ENCODE measurements at regions not wholly inside any gene's neighbourhood (a gene's known extent, or its start where the extent isn't known, plus 50 kb on each side); places are given as distances from the start of the nearest gene placed in this dataset.
"Not testable (repeated sequence)": the region's sequence is repeated elsewhere in the genome, so short reads cannot be mapped to it uniquely, and the experiment has no call there.

DNA sequence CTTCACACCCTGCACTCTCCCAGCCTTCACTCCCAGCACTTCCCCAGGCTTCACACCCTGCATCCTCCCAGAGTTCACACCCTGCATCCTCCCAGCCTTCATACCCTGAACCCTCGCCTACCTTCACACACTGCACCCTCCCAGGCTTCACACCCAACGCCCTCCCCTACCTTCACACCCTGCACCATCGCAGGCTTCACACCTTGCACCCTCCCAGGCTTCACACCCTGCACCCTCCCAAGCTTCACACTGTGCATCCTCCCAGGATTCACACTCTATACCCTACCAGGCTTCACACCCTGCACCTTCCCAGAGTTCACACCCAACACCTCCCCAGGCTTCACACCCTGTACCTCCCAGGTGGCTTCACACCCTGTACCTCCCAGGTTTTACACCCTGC is 448.7 kb upstream of the MYT1L start:
- DNase-seq = no peak

DNA sequence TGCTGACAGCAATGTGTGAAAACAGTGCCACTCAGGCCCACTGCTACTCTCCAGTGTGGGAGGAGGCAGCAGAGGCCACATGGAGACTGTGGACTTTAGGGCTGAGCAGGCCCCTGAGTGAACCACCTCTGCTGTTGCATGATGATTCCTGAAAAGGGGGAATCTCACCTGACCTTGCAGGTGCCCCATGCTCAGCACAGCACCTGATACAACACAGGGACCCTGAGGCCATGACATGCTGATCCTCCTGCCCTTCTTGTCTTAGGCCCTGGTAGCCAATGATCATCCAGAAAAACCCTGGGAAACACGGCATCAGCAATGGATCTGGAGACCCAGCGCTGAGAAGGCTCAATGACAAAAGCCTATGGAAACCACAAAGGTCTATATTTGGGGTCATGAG is 446.8 kb upstream of the MYT1L start:
- DNase-seq = no peak

DNA sequence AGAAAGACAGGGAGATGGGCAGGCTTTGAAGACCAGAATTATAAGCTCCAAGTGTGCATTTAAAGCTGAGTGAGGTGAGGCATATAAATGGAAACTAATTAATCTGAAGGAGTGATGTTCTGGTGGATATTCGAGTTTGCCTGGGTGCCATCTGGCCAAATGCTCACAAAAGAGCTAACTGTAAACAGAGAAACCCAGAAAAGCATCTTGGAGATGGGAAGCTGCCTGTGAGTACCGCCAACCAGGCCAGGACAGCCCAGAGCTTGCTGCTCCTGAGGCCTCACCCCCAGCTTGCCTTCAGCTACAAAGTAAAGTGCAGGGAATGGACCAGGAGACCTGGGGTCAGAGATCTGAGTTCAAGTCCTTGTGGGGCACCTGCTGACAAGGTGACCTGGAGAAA is 446.1 kb upstream of the MYT1L start:
- no peak for DNase-seq

DNA sequence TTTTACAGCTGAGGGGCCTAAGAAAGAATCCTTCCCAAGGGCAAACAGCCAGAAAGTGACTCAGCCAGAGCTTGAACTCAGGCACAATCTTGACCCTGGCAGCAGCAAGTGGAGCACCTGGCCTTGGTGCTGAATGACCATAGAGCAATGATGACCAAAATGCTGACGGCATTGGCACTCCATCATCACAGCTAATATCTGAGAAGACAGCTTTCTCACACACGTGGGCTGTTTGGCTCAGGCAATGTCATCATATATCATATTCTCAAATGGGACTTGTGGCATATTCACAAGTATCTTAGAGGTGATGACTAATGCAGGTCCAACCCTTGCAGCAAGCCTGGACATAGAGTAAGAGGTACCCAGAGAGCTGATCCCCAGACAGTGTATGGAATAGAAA is 443.9 kb upstream of the MYT1L start:
- no peak for DNase-seq

DNA sequence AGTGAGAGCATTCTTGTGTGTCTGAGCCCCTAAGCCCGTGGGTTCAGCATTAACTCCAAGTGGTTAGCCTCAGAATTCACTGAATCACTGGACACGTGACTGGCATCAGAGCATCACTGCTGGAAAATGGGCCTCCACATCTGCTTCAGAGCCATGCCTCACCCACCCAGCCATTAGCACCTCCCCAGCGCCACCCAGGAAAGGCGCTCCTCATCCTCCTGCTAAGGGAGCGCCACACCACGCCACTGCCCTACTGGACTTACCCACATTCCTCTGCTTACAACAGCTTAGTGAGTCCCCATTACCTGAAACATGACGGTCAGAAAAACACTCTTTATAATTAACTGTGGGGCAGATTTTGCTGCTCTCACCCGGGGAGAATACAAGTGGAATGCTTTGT is 442.6 kb upstream of the MYT1L start:
- no peak for DNase-seq

DNA sequence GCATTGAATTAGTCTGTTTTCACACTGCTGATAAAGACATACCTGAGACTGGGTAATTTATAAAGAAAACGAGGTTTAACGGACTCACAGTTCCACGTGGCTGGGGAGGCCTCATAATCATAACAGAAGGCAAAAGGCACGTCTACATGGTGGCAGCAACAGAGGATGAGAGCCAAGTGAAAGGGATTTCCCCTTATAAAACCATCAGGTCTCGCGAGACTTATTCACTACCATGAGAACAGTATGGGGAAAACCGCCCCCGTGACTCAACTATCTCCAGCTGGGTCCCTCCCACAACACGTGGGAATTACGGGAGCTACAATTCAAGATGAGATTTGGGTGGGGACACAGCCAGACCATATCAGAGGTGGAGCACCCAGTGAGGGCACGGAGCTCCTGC is 442.0 kb upstream of the MYT1L start:
- not testable (repeated sequence) for DNase-seq

DNA sequence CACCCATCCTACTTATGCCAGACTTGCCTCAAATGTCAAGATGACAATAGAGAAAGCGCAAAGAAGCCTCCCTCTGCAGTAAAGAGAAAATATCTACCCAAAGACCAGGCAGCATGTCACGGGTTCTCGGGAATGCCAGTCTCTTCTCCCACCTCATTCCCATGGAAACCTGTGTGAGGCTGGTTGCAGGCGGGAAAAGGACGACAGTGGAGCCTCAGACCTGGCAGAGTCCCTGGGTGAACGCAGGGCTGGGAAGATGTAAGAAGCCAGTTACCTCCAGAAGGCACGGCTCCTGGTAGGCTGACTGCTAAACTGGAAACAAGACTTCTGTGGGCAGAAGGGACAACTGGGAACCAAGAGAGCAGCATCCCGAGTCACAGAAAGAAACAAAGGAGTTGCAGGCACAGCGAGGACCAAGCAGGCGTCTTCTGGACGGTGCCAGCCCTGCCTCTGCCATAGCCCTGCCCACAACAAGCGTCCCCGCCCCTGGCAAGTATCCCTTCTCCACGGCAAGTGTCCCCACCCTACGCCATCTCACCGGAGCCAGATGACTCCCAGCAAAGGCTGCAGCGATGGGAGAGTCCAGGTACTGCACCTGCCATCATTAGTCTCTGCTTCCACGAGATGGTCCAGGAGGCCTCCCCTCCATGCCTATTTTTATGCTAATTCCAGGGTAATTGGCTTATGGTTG is 440.8 kb upstream of the MYT1L start:
- no peak for DNase-seq

DNA sequence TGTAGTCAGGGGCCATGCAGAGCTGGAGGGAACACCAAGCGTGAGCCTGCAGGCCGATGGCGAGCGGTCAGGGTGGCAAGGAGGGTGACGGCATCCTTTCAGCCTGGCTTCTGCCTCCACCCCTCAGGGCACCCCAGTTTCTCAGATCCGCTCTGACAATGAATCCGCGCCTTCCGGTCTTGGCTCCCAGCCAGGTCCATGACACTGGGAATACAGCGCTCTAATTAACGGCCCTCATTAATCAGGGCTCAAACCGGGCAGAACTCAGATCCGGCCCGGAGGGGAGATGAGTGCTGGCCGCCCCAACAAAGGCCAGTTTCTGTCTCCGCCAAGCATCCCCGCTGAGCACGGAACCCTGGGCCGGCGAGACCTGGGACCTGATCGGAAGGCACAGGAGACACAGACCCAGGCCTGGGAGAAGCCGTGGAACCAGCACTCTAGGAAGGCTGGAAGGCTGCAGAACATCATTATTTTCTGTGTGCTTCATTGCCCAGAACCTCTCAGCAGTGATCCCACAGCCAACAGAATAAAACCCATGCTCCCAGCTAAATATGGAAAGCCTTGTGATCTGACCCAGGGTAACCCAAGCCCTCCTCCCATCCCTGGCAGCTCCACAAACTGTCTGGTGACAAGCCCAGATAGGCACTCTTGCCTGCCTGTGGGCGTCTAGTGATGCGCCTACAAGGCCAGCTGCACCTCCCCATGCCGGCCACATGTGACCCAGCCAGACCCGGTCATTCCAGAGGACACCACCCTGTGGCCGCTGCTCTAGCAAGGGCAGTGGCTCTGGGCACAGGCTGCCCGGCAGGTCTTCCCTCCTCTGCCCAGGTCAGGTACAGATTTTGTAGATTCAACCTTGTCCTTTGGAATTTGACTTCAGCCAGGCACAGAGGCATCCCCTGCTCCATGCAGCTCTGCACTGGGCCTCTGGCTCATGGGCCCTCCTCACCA is 438.7 kb upstream of the MYT1L start:
- DNase-seq = no peak

DNA sequence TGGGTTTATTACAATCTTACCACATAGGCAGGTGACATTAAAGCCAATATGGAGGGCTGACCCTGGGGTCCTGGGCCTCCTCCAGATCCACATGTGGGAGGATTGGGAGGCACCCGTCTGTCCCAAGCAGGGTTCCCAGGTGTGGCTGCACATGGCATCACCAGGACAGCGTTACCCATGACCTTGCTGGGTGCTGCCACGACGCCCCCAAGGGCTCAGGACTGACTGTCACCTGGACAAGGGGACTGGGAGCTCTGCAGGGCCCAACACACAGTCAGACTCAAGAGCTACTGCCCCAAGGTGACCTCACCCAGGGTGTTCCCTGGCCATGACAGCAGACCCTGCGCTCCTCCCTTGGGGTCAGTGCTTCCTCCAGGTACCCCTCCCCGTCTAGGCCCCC is 437.4 kb upstream of the MYT1L start:
- DNase-seq = no peak

DNA sequence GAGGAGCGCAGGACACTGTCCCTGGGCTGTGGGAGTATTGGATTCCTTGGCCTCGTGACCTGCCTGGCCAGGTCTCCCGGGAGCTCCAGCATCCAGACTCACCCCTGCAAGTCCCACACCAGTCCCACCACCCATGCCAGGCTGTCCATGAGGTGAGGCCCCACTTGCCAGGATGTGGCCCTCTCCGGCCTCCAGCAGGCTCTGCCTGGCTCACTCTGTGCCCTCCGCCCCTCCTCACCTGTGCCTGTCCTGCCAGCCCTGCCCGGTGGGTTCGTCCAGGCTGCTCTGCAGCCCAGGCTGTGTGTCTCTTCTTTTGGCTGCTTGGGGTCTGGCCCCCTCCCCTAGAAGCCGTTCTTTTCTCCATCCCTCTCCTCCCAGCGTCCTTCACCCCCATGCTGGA is 436.8 kb upstream of the MYT1L start:
- DNase-seq = no peak

DNA sequence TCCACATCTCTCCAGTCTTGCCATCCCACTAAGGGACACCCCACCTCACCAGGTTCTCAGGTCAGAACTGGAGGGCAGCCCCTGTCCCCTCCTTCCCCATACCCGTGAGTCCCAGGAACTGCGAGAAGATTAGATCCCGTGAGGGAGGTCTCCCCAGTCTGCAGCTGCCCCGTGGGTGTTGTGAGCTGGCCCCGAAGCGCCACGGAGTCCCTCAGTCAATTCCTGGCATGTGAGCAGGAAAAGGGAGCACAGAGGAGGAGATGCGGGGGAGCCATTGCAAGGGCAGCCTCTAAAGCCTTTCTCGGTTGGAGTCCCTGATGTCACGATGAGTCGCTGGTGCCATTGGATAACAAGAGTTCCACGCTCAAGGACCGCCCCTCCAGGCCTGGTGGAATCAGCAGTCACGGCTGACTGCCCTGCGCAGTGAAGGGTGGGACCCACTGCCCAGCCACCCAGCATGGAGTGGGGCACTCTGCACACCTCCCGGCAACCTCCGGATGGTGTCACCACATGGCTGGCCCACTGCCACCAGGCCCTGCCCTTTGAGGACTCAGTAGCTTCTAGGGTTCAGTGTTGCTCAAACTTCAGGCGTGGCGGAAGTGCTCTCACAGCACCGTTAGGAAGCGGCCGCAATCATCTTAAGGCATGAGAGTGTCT is 434.9 kb upstream of the MYT1L start:
- DNase-seq = no peak

DNA sequence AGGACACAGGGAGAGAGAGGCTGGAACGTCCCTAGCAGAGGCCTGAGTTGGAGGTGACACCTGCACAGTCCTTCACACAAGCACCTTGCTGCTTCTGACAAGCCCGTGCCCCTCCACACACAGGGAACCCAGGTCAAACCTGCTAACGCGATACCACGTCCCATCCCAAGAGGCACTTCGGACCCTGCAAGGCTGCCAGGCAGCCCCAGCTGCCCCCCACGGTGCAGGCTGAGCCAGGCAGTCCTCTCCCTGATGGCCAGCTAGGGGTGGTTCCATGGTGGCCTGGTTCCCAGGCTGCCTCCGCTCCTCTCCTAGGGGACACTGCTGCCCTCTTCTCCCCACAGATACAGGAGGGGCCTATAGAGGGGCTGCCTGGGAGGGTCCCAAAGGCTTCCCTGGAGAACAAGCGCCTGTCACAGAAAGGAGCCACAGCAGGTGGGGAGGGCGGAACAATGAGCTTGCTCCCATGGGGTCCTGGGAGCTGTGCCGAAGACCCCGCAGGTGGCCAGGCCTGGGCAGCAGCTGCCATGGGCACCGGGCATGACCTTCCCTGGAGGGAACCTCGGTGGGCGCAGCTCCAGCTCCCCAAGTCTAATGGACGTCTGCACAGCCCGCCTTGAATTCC is 434.2 kb upstream of the MYT1L start:
- no peak for DNase-seq

DNA sequence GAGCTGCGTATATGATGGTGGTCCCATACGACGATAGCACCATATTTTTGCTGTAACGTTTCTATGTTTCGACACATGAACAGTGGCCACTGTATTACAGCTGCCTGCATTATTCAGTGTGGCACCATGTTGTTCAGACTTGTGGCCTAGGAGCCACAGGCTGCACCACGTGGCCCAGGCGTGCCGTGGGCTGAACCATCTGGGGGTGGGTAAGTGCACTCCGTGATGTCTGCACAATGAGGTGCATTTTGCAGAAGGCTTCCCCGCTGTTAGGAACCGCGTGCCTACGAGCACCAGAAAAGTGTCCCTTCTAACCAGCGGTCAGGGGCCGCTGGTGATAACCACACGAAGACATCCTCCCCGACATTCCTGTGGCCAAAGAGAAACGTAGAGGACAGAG is 433.7 kb upstream of the MYT1L start:
- no peak for DNase-seq

DNA sequence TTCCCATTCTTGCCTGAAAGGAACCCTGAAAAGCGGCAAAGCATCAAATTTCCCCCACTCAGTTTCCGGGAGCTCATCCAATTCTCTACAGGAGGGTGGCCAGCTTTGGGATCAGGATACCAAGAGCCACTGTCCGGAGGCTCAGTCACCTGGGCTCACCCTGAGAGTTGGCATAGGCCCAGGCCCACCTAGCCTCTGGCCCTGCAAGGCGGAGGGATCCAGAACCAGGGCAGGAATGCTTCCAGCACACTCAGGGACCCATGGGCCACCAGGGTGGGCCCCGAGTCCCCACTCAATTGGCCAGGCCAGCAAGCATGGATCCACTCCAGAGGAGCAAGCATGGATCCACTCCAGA is 432.9 kb upstream of the MYT1L start:
- DNase-seq = no peak

DNA sequence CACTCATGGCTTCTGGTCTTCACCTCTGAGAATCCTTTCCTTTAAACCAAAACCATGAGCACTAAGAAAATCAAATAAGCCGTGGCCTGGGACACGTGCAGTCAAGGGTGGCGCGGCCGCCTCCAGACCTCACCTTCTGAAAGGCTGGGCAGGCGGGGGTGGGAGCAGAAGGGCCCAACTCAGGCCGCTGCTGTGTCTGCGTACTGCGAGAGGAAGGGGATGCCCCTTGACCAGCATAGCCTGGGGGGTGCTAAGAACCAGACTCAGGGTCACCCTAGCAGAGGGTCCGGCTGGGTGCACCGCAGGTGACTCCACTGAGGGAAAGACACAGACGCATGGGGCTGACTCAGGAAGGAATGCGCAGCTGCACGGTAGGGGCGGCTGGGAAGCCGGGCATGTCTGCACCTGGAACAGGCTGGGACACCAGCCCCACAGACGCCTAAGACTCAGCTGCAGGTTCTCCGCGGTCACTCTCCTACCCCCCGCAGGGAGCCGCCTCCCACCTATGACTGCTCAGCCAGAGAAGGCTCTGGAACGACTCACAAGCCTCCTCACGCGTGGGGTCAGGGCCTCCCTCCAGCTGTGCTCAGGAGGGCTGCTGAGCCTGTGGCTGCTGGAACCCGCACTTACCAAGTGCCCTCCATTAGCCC is 432.4 kb upstream of the MYT1L start:
- DNase-seq = no peak

DNA sequence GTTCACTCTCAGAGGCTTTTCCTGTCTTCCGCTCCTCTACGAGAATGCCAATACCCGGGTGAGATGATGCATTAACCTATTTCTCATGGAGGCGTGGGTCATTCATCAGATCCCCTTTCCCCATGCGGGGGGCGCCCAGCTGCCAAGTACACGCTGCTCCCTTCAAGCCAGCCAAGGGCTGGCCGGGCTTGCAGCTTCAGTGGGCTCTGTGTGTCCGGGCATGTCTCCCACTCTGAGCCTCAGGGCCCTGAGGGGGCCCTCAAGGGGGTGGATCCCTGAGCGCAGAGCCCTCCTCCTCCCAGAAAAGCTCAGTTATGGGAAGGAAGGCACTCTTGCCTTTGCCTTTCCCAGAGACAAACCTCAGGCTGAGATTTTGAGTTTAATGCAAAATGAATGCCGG is 431.8 kb upstream of the MYT1L start:
- DNase-seq = no peak

DNA sequence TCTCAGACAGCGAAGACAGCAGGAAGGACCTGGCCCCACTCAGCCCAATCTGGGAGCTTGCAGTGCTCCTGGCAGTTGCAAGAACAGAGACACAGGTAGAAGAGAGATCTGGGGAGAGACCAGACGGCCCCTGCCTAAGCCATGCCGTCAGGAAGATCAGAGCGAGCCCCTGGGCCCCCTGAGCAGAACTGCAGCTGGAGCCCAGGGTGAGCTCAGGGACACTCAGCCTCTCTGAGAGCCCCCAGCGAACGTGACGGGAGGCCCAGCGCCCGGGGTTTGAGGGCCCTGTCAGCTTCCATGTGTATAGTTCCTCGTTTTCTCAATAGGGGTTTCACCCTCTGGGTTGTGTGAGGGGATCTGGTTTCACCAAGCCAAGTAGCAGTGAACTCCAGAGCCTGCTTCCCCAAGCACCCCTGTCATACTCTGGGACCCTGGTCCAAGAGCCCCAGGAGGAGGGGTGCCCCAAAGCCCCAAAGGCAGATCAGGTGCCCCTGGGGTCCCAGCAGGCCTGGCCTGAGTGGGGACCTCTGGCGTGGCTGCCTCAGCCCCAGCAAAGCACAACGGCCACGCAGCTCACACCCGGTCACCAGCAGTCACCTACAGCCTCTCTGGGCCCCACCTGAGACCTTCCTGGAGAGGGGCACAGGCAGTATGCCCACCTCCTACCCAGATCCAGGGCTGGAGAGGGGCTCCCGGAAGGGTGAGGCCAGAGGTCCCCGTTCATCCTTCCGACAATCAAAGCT is 431.3 kb upstream of the MYT1L start:
- no peak for DNase-seq

DNA sequence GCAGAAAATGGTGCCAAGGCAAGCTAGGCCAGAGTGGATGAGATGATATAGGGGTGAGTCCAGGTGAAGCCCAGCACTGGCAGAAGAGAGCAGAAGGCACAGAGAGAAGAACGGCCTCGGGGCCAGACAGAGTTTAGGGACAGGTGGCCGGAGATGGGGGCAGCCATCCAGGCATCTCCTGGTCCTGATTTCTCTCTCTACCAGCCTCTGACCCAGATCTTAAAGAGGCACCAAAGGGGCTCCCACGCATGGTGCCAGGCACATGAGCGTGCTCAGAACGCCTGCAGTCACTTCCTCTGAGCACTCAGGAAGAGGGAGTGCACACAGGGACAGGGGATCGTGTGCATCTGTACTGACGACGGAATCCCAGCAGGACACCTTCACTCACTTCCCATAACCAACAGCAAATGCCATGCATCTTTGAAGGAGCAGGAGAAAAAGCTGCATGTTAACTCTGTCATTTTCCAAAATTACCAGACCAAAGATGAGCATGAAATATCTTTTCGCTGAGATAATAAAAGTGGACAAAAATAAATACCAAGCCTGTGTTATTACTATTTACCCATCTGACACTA is 427.8 kb upstream of the MYT1L start:
- no peak for DNase-seq

DNA sequence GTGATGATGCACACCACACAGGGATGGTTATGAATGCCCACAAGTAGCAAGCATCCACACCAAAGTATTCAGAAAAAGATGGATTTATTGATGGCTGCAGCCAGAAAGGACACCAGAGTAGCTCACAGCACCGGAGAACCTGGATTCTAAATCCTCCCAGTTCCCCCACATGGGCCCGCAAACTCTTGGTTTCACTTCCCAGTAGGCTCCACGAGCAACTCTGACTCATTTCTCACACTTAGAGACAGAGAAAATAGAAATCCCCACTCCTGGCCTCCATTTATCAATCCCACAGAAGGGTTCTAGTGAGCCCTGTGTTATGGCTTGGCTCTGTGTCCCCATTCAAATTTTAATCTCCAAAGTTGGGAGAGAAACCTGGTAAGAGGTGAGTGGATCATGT is 426.7 kb upstream of the MYT1L start:
- DNase-seq = no peak

DNA sequence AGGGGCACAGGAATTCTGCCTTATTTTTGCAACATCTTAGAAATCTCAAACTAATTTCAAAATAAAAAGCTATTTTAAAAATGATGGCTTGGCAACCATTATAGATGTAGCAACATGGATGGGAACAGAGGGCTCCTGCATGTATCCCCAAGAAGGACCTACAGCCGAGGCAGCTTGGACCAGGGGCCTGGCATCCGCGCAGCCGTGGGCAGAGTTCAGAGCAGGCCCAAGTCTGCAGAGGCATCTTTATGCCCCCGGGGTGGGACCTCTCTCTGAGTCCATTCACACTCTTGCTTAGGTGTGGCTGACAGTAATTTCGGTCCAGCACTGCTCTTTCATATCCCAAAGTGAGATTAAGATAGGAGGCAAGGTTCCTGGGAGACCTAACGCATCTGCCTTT is 425.8 kb upstream of the MYT1L start:
- DNase-seq = no peak

DNA sequence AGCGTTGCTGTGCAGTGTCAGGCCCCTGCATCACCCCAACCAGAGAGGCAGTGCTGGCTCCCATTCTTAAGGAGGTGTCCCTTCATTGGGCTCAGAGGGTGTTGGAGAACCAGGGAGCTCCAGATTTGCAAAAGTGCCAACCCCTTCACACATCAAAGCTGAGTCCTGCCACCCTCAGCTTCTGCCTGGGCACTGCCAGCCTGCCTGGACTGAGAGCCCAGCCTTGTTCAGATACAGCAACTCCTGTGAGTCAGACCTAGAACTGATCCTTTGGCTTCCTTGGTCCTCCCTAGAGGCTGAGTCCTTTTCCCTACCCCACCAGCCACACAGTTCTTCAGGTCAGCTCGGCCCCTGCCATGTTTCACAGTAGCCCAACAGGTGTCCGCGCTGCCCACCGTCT is 424.9 kb upstream of the MYT1L start:
- DNase-seq = no peak

DNA sequence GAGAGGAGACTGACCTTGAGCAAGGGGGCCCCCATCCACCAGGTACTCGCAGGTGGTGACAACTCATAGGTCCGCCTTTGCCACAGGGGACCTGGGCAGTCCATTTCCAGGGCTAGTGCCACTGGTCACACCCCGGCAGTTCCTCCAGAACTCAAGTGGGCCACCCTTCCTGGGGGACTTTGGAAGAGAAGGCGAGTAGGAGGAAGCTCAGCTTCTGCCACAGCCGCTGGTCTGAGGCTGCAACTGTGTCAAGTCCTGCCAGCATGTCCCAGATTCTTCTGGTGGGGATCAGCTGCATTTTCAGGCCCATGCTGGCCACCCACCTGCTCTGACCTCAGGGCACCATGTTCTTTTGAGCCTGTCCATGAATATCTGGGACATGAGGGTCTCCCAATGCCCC is 423.9 kb upstream of the MYT1L start:
- DNase-seq = no peak

Measured in activated CD8-positive, alpha-beta memory T cell treated with anti-CD3 and anti-CD28 coated beads, Interleukin-2, amount 50 U/mL, for 48 hours (primary cell).